GM12874 (cell line): ENCODE measurements at regions not wholly inside any gene's neighbourhood (a gene's known extent, or its start where the extent isn't known, plus 50 kb on each side); places are given as distances from the start of the nearest gene placed in this dataset.

Experiments used
- CTCF ChIP-seq: IDR thresholded peaks from 2 replicates; pipeline ENCODE4 v1.5.1; 2011; ENCODE audit warnings: low read depth, mild to moderate bottlenecking, control low read depth, low read length, moderate library complexity; ENCODE audit not compliant: insufficient read depth

GRCh38 chr2:223404616-223405015, 197.5 kb downstream of the SCG2 start:
- TF ChIP-seq CTCF = no peak

- no peak for TF ChIP-seq CTCF
Observed at GRCh38 chr2:223414646-223415045, 187.5 kb downstream of the SCG2 start.

- TF ChIP-seq CTCF = no peak
Observed at GRCh38 chr2:223415071-223415470, 187.1 kb downstream of the SCG2 start.

GRCh38 chr2:223416815-223417610, 185.1 kb downstream of the SCG2 start:
- TF ChIP-seq CTCF = no peak

- TF ChIP-seq CTCF = no peak
Observed at GRCh38 chr2:223418131-223418530, 184.0 kb downstream of the SCG2 start.

GRCh38 chr2:223418604-223419199, 183.5 kb downstream of the SCG2 start:
- TF ChIP-seq CTCF = no peak

- no peak for TF ChIP-seq CTCF
Observed at GRCh38 chr2:223420048-223420447, 182.1 kb downstream of the SCG2 start.
